Thoracic aorta (tissue), 2 donors: ENCODE measurements at regions not wholly inside any gene's neighbourhood (a gene's known extent, or its start where the extent isn't known, plus 50 kb on each side); places are given as distances from the start of the nearest gene placed in this dataset.

ENCODE experiments used
- ATAC-seq: fragments of 150-250 bp; one replicate; pipeline ENCODE4 v1.8.0; 2017; ENCODE audit warnings: low read depth; ENCODE audit not compliant: insufficient number of reproducible peaks, low FRiP score
- DNase-seq: peaks from one replicate; pipeline ENCODE4 v3.0.0-alpha.2; 2020; ENCODE audit warnings: low spot score
- H3K27ac ChIP-seq, 2 donors: fragments of 200-600 bp; sonication (generic); 1 replicate in 1 of 2; 2 replicates in 1 of 2; pipeline ENCODE4 v1.5.1; 2016; ENCODE audit warnings: mild to moderate bottlenecking in 2 of 2, moderate library complexity in 2 of 2
- H3K27me3 ChIP-seq: fragments of 200-600 bp; sonication (generic); replicated peaks from 2 replicates; pipeline ENCODE4 v1.6.0; 2016; ENCODE audit warnings: mild to moderate bottlenecking; ENCODE audit not compliant: insufficient read depth
- H3K36me3 ChIP-seq: fragments of 200-600 bp; sonication (generic); one replicate; pipeline ENCODE4 v1.5.1; 2016
- H3K4me1 ChIP-seq, 2 donors: fragments of 200-600 bp; sonication (generic); 1 replicate in 1 of 2; 2 replicates in 1 of 2; pipeline versions ENCODE4 v1.5.1 to v1.6.0; 2016; ENCODE audit warnings: low read depth in 2 of 2, mild to moderate bottlenecking in 1 of 2; ENCODE audit not compliant: control insufficient read depth in 1 of 2
- H3K4me3 ChIP-seq: fragments of 200-600 bp; sonication (generic); 2 replicates; pipeline ENCODE4 v1.5.1; 2016; ENCODE audit warnings: mild to moderate bottlenecking
- H3K9me3 ChIP-seq: fragments of 200-600 bp; sonication (generic); 2 replicates; pipeline ENCODE4 v1.5.1; 2016
- TF ChIP-seq, protein P1 (sequence below): fragments of 200-600 bp; sonication (generic); IDR thresholded peaks from one replicate; pipeline ENCODE4 v1.5.1; 2019; ENCODE audit warnings: antibody characterized with exemption

DNA sequence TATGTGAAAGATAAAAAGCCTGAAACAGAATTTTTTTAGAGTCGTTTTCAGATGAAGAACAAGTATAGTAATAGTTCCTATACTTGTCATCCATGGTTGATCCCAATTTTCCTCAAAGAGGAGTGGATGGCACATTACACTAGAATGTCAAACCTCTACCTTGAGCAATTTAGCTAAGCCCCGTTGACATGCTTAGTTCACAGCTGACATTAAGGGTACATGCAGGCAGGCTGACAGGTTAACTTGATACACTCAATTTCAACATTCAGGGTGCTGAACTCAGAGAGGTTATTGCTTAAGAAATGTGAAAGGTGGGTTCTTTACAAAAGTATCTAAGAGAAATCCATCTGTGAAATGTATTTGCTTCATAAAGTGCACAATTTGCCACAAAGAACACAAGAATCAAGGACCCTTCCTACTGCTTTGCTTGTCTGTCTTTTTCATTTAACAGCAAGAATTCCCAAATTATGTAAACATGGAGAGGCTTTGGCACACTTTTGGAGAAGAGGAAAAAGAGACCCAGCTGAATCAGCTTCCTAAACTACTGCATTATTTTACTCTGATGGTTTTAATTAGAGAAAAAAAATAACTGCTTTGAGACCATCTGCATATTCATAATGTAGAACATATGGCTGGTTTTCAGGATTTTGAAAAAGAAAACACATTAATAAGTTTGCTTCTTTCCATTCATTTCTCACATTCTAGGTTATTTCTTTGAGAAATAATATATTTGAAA is 122.5 kb upstream of the DDIT4L start:
- Histone ChIP-seq H3K4me3 (no peak overlapping the region), H3K27me3 (no peaks in the 10 kb centered on the region), H3K27ac (no peak overlapping the region), H3K9me3 (no peaks in the 10 kb centered on the region), H3K36me3 (no peaks in the 10 kb centered on the region), H3K4me1 (peaks cover 3 to 13% of the 10 kb centered on the region in 2 donors)
- ATAC-seq: no peak
- TF ChIP-seq, protein P1, sequence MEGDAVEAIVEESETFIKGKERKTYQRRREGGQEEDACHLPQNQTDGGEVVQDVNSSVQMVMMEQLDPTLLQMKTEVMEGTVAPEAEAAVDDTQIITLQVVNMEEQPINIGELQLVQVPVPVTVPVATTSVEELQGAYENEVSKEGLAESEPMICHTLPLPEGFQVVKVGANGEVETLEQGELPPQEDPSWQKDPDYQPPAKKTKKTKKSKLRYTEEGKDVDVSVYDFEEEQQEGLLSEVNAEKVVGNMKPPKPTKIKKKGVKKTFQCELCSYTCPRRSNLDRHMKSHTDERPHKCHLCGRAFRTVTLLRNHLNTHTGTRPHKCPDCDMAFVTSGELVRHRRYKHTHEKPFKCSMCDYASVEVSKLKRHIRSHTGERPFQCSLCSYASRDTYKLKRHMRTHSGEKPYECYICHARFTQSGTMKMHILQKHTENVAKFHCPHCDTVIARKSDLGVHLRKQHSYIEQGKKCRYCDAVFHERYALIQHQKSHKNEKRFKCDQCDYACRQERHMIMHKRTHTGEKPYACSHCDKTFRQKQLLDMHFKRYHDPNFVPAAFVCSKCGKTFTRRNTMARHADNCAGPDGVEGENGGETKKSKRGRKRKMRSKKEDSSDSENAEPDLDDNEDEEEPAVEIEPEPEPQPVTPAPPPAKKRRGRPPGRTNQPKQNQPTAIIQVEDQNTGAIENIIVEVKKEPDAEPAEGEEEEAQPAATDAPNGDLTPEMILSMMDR: no peak
- DNase-seq: no peak

DNA sequence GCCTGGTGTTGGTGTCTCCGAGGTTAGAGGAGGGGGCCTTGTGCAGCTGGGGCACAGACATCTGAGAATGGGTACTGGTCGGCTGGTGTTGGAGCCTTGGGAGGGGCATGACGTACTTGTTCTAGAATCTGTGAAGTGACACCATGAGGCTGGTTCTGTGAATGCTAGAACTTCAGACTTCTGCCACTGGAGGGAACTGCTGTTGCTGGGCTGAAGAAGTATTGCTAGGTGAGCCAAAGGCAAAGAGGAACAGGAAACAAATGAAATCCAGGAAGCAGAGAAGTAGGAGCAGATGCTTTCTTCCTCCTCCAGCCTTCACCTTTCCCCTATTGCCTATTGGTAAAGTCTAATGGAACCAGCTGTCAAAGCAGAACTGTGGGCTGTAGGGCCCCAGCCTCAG is 120.9 kb upstream of the DDIT4L start:
- DNase-seq: no peak
- no peak for ATAC-seq
- Histone ChIP-seq H3K27me3 (no peaks in the 10 kb centered on the region), H3K36me3 (no peaks in the 10 kb centered on the region), H3K4me3 (no peak overlapping the region), H3K9me3 (no peaks in the 10 kb centered on the region), H3K27ac (no peak overlapping the region), H3K4me1 (no peaks in the 10 kb centered on the region)
- TF ChIP-seq, protein P1: no peak

DNA sequence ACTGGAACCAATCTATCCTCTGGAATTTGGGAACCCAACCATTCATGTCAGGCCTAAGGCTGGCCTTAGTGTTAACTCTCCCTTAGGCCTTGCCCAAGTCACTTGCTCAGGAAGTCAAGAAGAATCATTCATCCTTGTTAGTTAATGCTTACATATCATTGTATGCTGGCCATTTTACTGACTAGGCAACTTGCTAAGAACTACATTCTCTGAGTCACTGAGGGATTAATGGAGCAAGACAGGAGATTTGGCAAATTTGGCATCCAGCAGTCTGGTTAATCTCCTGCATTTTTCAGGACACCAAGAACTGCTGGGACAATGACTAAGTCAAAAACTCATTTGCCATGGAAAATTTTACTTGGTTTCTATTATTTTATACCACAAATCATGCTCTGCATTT is 115.8 kb upstream of the DDIT4L start:
- Histone ChIP-seq H3K27me3 (no peaks in the 10 kb centered on the region), H3K4me3 (no peak overlapping the region), H3K27ac (no peak overlapping the region), H3K4me1 (peaks cover 15 to 18% of the 10 kb centered on the region in 2 donors), H3K9me3 (no peaks in the 10 kb centered on the region), H3K36me3 (no peaks in the 10 kb centered on the region)
- TF ChIP-seq, protein P1: no peak
- no peak for DNase-seq
- no peak for ATAC-seq

DNA sequence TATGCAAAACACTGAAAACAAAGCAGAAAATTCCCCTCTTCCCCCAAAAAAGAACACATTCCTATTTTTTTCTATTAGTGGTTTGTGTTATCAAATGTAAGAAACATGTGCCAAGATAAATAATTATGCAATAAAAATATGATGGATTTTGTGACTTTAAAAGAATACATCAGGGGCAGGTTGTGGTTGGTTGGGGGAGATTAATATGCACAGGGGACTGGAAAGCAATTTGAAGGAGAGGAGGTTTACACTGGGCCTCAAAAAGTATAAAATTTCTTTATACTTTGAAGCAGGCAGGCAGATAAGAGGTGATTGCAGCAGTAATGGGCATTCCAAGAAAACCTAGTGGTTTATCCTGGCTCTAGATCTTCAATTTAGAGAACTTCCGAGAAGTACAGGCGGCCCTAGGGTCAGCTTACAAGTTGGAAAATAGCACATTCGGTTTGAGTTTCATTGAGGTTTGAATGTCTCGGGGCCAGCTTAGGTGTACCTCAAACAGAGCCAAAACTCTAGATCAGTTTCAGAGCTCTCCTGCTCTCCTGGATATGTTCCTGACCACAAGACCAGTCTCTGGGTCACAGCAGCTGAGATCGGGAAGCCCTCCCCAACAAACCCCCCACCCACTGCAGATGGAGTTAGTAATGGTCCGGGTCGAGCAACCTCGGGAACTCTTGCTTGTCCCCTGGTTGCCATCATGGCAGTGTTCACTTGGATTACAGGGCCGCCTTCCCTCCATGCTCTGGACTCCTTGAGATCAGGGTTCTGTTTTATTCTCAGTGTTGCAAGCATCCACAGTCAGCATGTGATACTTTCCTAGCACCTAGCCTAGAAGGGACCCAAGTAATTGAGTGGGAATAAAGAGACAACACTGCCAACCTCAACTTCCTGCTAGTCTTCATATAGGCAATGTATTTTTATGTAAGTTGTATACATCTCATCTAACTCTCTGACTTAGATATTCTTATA is 112.1 kb upstream of the DDIT4L start:
- H3K27me3 ChIP-seq: no peaks in the 10 kb centered on the region
- H3K36me3 ChIP-seq: no peaks in the 10 kb centered on the region
- TF ChIP-seq, protein P1: no peak
- peaks cover 26 to 43% of the 10 kb centered on the region in 2 donors for H3K4me1 ChIP-seq
- ATAC-seq: no peak
- peak overlapping the region; percentile 43 to 50 for H3K27ac ChIP-seq
- no peak for DNase-seq
- no peak overlapping the region for H3K4me3 ChIP-seq
- H3K9me3 ChIP-seq: no peaks in the 10 kb centered on the region
